Sigmoid colon (tissue), 6 donors: ENCODE measurements at regions not wholly inside any gene's neighbourhood (a gene's known extent, or its start where the extent isn't known, plus 50 kb on each side); places are given as distances from the start of the nearest gene placed in this dataset.

ENCODE experiments used
- DNase-seq: peaks from one replicate; pipeline ENCODE4 v3.0.0-alpha.2; 2019
- H3K27ac ChIP-seq, 4 donors: fragments of 200-600 bp; sonication (generic); one replicate each; pipeline ENCODE4 v1.5.1; 2016 to 2019; ENCODE audit warnings: mild to moderate bottlenecking in 1 of 4
- H3K27me3 ChIP-seq, 3 donors: fragments of 200-600 bp; sonication (generic); one replicate each; pipeline ENCODE4 v1.5.1; 2019; ENCODE audit warnings: mild to moderate bottlenecking in 1 of 3
- H3K36me3 ChIP-seq, 4 donors: fragments of 200-600 bp; sonication (generic); one replicate each; pipeline ENCODE4 v1.5.1; 2016 to 2019
- H3K4me1 ChIP-seq, 4 donors: fragments of 200-600 bp; sonication (generic); one replicate each; pipeline ENCODE4 v1.5.1; 2017 to 2019
- H3K4me3 ChIP-seq, 4 donors: fragments of 200-600 bp; sonication (generic); one replicate each; pipeline ENCODE4 v1.5.1; 2017 to 2019; ENCODE audit warnings: mild to moderate bottlenecking in 2 of 4, moderate library complexity in 1 of 4
- H3K9me3 ChIP-seq, 4 donors: fragments of 200-600 bp in 3 of 4; sonication (generic) in 3 of 4; one replicate each; pipeline versions ENCODE4 v1.5.1 to v1.6.1; 2013 to 2019
- CTCF ChIP-seq, 4 experiments: fragments of 450-650 bp in 3 of 4; fragments of 200-600 bp in 1 of 4; IDR thresholded peaks; one replicate each; pipeline ENCODE4 v1.5.1; 2016 to 2019; ENCODE audit warnings: antibody characterized with exemption in 4 of 4, mild to moderate bottlenecking in 3 of 4, moderate library complexity in 2 of 4
- EP300 ChIP-seq, 4 donors: sonication (generic); formaldehyde crosslinking; IDR thresholded peaks; one replicate each; pipeline ENCODE4 v1.6.1; 2017; ENCODE audit warnings: antibody characterized with exemption in 4 of 4
- POLR2A ChIP-seq, 2 donors: fragments of 450-650 bp; IDR thresholded peaks; one replicate each; pipeline ENCODE4 v1.6.1; 2016; ENCODE audit warnings: antibody characterized with exemption in 2 of 2, mild to moderate bottlenecking in 2 of 2, moderate library complexity in 2 of 2
- POLR2AphosphoS5 ChIP-seq, 4 donors: sonication (generic); formaldehyde crosslinking; IDR thresholded peaks; one replicate each; pipeline ENCODE4 v1.6.1; 2017; ENCODE audit warnings: antibody characterized with exemption in 4 of 4
- WGBS, 2 donors: extraction: QIAGEN DNeasy Blood & Tissue Kit; methylation state at CpG; one replicate each; pipeline ENCODE4 v1.1.7; 2013; 5-methylcytosine and 5-hydroxymethylcytosine counted together
- intact Hi-C: fragments of 100-400 bp; cut with DNase I; formaldehyde crosslinking; loops from one replicate; pipeline ENCODE4 v1.15.1; 2023
- donor health status: healthy with polysubstance abuse.
- donor health status: healthy.

DNA sequence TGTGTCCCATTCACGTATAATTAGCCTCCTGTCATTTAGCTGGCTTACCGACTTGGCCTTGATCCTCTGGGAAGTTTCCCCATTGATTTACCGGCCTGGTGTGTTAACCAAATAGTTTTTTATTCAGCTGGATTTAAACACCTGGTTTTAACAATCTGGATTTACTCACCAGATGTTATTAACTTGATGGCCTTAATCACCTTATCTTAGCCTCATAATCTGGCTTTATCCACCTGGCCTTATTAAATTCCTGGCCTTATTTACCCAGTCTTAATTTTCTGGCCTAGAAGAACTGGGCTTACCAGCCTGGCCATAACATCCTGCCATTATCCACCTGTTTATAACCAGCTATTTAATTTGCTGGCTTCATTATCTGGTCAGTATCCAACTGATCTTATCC, 89.9 kb downstream of the IL12A start:
- Histone ChIP-seq H3K27me3 (no peaks in the 10 kb centered on the region), H3K9me3 (peaks cover 0 to 3% (median 0%) of the 10 kb centered on the region in 4 donors), H3K4me3 (no peak overlapping the region), H3K27ac (no peak overlapping the region), H3K36me3 (no peaks in the 10 kb centered on the region), H3K4me1 (no peaks in the 10 kb centered on the region)
- TF ChIP-seq POLR2AphosphoS5 (IDR thresholded peaks at IDR 0.05) (no peak), EP300 (IDR thresholded peaks at IDR 0.05) (no peak), POLR2A (IDR thresholded peaks at IDR 0.05) (no peak), CTCF (IDR thresholded peaks at IDR 0.05) (no peak)
- intact Hi-C loops, result no loop called here
- DNase-seq, result no peak
- 70 to 84% methylated on average over 3 of the region's 3 CpGs for WGBS, 2 donors

DNA sequence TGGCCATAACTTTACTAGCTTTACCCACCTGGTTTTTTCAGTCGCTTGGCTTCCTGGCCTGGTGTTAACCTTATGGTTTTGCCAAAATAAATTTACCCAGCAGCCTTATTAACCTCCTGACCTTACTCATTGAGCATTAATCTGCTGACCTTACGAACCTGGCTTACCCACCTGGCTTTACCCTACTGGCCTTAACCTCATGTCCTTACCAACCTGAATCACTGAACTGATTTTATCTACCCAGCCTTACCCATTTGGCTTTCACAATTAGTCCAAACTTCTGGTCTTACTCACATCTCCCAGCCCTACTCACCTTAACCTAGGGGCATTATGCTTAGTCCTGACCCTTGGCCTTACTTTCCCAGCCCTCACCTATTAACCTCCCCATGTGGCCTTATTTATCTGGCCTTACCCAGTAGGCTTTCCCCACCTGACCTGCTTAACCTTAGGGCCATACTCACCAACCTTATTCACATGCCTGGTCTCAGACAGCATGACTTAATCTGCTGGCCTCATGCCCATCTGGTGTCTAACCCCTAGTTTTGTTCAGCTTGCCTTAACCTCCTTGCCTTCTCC, 93.4 kb downstream of the IL12A start:
- H3K27me3 ChIP-seq, result no peaks in the 10 kb centered on the region
- no peak overlapping the region for H3K4me3 ChIP-seq
- peaks cover 0 to 3% (median 0%) of the 10 kb centered on the region in 4 donors for H3K9me3 ChIP-seq
- DNase-seq, result no peak
- no peaks in the 10 kb centered on the region for H3K4me1 ChIP-seq
- no peak for TF ChIP-seq POLR2AphosphoS5 (IDR thresholded peaks at IDR 0.05)
- H3K36me3 ChIP-seq, result no peaks in the 10 kb centered on the region
- no peak overlapping the region for H3K27ac ChIP-seq
- WGBS, 2 donors, result 92 to 95% methylated on average over 2 of the region's 2 CpGs
- intact Hi-C loops, result no loop called here

DNA sequence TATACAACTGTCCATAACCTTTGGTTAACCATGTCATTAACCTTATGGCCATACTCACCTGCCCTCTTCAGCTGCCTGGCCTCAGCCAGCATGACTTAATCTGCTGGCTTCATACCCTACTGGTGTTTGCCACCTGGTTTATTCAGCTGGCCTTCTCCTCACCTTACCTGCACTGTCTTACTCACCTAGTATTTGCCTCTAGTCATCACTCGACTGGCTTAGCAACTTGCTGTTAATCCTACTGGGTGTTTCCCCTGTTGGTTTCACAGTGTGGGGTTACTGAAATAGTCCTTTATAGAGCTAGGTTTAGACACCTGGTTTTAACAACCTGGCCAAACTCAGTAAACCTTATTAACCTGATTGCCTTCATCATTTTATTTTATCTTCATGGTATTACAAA, 96.4 kb downstream of the IL12A start:
- no peak overlapping the region for H3K27ac ChIP-seq
- no peaks in the 10 kb centered on the region for H3K27me3 ChIP-seq
- peaks cover 0 to 3% (median 0%) of the 10 kb centered on the region in 4 donors for H3K9me3 ChIP-seq
- intact Hi-C loops, result no loop called here
- H3K36me3 ChIP-seq, result no peaks in the 10 kb centered on the region
- H3K4me3 ChIP-seq, result no peak overlapping the region
- no peak for DNase-seq
- H3K4me1 ChIP-seq, result no peaks in the 10 kb centered on the region
- no peak for TF ChIP-seq POLR2AphosphoS5 (IDR thresholded peaks at IDR 0.05)
- TF ChIP-seq POLR2A (IDR thresholded peaks at IDR 0.05), result no peak
- no peak for TF ChIP-seq CTCF (IDR thresholded peaks at IDR 0.05)
- no peak for TF ChIP-seq EP300 (IDR thresholded peaks at IDR 0.05)
- WGBS, 2 donors, result 88 to 93% methylated on average over 1 of the region's 1 CpG

DNA sequence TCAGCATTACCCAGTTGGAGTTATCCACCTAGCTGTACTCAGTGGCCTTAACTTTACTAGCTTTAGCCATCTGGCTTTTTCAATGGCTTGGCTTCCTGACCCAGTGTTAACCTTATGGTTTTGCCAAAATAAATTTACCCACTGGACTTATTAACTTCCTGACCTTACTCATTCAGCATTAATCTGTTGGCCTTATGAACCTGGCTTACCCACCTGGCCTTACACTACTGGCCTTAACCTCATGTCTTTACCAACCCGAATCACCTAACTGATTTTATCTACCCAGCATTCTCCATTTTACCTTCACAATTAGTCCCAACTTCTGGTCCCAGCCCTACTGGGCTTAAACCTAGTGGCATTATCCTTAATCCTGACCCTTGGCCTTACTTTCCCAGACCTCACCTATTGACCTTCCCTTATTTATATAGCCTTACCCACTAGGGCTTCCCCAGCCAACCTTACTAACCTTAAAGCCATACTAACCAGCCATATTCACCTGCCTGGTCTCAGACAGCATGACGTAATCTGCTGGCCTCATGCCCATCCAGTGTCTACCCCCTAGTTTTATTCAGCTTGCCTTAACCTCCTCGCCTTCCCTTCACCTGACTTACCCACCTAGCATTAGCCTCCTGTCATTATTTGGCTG, 100.0 kb downstream of the IL12A start:
- H3K27ac ChIP-seq, result no peak overlapping the region
- no peaks in the 10 kb centered on the region for H3K27me3 ChIP-seq
- DNase-seq, result no peak
- TF ChIP-seq CTCF (IDR thresholded peaks at IDR 0.05), result no peak
- no peak for TF ChIP-seq POLR2A (IDR thresholded peaks at IDR 0.05)
- TF ChIP-seq POLR2AphosphoS5 (IDR thresholded peaks at IDR 0.05), result no peak
- TF ChIP-seq EP300 (IDR thresholded peaks at IDR 0.05), result no peak
- H3K4me1 ChIP-seq, result no peaks in the 10 kb centered on the region
- intact Hi-C loops, result no loop called here
- no peaks in the 10 kb centered on the region for H3K36me3 ChIP-seq
- H3K4me3 ChIP-seq, result no peak overlapping the region
- WGBS, 2 donors, result 78 to 92% methylated on average over 3 of the region's 3 CpGs
- H3K9me3 ChIP-seq, result no peaks in the 10 kb centered on the region

- Histone ChIP-seq H3K4me3 (no peak overlapping the region), H3K27me3 (no peaks in the 10 kb centered on the region), H3K27ac (no peak overlapping the region), H3K36me3 (no peaks in the 10 kb centered on the region), H3K9me3 (no peaks in the 10 kb centered on the region), H3K4me1 (no peaks in the 10 kb centered on the region)
- 89 to 94% methylated on average over 4 of the region's 4 CpGs for WGBS, 2 donors
- DNase-seq, result no peak
- TF ChIP-seq POLR2A (IDR thresholded peaks at IDR 0.05), result no peak
- no peak for TF ChIP-seq POLR2AphosphoS5 (IDR thresholded peaks at IDR 0.05)
- no peak for TF ChIP-seq CTCF (IDR thresholded peaks at IDR 0.05)
- TF ChIP-seq EP300 (IDR thresholded peaks at IDR 0.05), result no peak
- intact Hi-C loops, result no loop called here
Measured at GRCh38 chr3:160090653-160091052, 102.0 kb downstream of the IL12A start.
